Activated CD4-positive, alpha-beta T cell treated with anti-CD3 and anti-CD28 coated beads, Interleukin-2, amount 10 ng/mL, durations not matched to agents 7 days and 5 days (primary cell): ENCODE measurements at regions not wholly inside any gene's neighbourhood (a gene's known extent, or its start where the extent isn't known, plus 50 kb on each side); places are given as distances from the start of the nearest gene placed in this dataset.
"Not testable (repeated sequence)": the region's sequence is repeated elsewhere in the genome, so short reads cannot be mapped to it uniquely, and the experiment has no call there.

Experiments
- CTCF ChIA-PET: fragments of 350-600 bp; sonication (Branson Sonifier 250); formaldehyde crosslinking; loops from one replicate; lab custom pipeline; 2021; ENCODE audit warnings: antibody characterized with exemption; lab: Charles Lee
- POLR2A ChIA-PET: fragments of 350-600 bp; sonication (Branson Sonifier 250); formaldehyde crosslinking; loops from one replicate; lab custom pipeline; 2021; ENCODE audit warnings: antibody characterized with exemption; lab: Charles Lee
- DNase-seq: peaks from one replicate; pipeline ENCODE4 v3.0.0-alpha.2; 2020
- H3K27ac Mint-ChIP-seq: one replicate; pipeline ENCODE4 v1.8.0; 2021; ENCODE audit warnings: mild to moderate bottlenecking, moderate library complexity, mixed read lengths
- H3K27me3 Mint-ChIP-seq: one replicate; pipeline ENCODE4 v1.8.0; 2021; ENCODE audit warnings: mixed read lengths
- H3K36me3 Mint-ChIP-seq: one replicate; pipeline ENCODE4 v1.8.0; 2021; ENCODE audit warnings: low read depth, mixed read lengths
- H3K4me1 Mint-ChIP-seq: one replicate; pipeline ENCODE4 v1.8.0; 2021; ENCODE audit warnings: mixed read lengths
- H3K4me3 Mint-ChIP-seq: one replicate; pipeline ENCODE4 v1.8.0; 2021; ENCODE audit warnings: mild to moderate bottlenecking, moderate library complexity, mixed read lengths
- H3K9me3 Mint-ChIP-seq: one replicate; pipeline ENCODE4 v1.8.0; 2021; ENCODE audit warnings: mixed read lengths

DNA sequence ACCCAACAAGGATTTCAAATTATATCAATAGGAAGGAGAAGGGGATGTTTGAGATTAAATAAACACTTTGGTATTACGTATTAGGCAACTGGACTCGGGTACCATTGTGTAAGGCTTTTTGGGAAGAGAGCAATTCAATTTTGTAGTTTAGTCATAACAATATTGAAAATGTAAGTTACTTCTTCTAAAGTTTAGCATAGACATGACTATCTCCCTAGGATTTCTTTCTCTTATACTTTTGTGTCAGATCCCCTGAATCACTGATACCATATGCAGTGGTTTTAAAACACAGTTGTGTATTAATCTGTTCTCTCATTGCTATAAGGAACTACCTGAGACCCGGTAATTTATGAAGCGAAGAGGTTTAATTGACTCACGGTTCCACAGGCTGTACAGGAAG is 123.8 kb upstream of the FAM9C start:
- POLR2A ChIA-PET, result no interaction called here
- CTCF ChIA-PET, result no interaction called here

GRCh38 chrX:13167481-13168231 is 123.2 kb upstream of the FAM9C start:
- CTCF ChIA-PET, result interaction anchor here (1.2 to 1.3 kb wide), 3 partner anchors 19 to 27 kb away, joined by 3 to 5 read pairs (median 3); no protein-coding TSS in a partner anchor
- peak; percentile 10 for DNase-seq

More for the DNA sequence above, 123.8 kb upstream of the FAM9C start:
- H3K4me3 Mint-ChIP-seq, result no peak overlapping the region
- H3K4me1 Mint-ChIP-seq, result peaks cover 16% of the 10 kb centered on the region
- no peaks in the 10 kb centered on the region for H3K27me3 Mint-ChIP-seq
- peaks cover 12% of the 10 kb centered on the region for H3K9me3 Mint-ChIP-seq
- DNase-seq, result no peak
- H3K27ac Mint-ChIP-seq, result peak overlapping the region; percentile 71
- peaks cover 4% of the 10 kb centered on the region for H3K36me3 Mint-ChIP-seq

GRCh38 chrX:13165266-13166189 is 121.1 kb upstream of the FAM9C start:
- POLR2A ChIA-PET, result no interaction called here
- Mint-ChIP-seq H3K9me3 (peaks cover 15% of the 10 kb centered on the region), H3K4me3 (no peak overlapping the region), H3K27ac (no peak overlapping the region), H3K36me3 (peaks cover 4% of the 10 kb centered on the region), H3K27me3 (no peaks in the 10 kb centered on the region), H3K4me1 (peaks cover 25% of the 10 kb centered on the region)
- CTCF ChIA-PET, result interaction anchor here (0.6 kb wide), 1 partner anchor 144 kb away, joined by 4 read pairs; no protein-coding TSS in a partner anchor
- DNase-seq, result no peak

More at GRCh38 chrX:13167481-13168231, 123.2 kb upstream of the FAM9C start:
- H3K4me3 Mint-ChIP-seq, result no peak overlapping the region
- peaks cover 16% of the 10 kb centered on the region for H3K4me1 Mint-ChIP-seq
- H3K9me3 Mint-ChIP-seq, result peaks cover 12% of the 10 kb centered on the region
- POLR2A ChIA-PET, result no interaction called here
- H3K27me3 Mint-ChIP-seq, result no peaks in the 10 kb centered on the region
- peaks cover 4% of the 10 kb centered on the region for H3K36me3 Mint-ChIP-seq
- peak overlapping the region; percentile 71 for H3K27ac Mint-ChIP-seq

- POLR2A ChIA-PET, result no interaction called here
- Mint-ChIP-seq H3K36me3 (peaks cover 4% of the 10 kb centered on the region), H3K4me1 (peaks cover 25% of the 10 kb centered on the region), H3K4me3 (no peak overlapping the region), H3K9me3 (peaks cover 15% of the 10 kb centered on the region), H3K27me3 (no peaks in the 10 kb centered on the region), H3K27ac (no peak overlapping the region)
- DNase-seq, result no peak
- CTCF ChIA-PET, result interaction anchor here (0.6 kb wide), 1 partner anchor 143 kb away, joined by 4 read pairs; no protein-coding TSS in a partner anchor
Measured at GRCh38 chrX:13164611-13165010, 120.2 kb upstream of the FAM9C start.

DNA sequence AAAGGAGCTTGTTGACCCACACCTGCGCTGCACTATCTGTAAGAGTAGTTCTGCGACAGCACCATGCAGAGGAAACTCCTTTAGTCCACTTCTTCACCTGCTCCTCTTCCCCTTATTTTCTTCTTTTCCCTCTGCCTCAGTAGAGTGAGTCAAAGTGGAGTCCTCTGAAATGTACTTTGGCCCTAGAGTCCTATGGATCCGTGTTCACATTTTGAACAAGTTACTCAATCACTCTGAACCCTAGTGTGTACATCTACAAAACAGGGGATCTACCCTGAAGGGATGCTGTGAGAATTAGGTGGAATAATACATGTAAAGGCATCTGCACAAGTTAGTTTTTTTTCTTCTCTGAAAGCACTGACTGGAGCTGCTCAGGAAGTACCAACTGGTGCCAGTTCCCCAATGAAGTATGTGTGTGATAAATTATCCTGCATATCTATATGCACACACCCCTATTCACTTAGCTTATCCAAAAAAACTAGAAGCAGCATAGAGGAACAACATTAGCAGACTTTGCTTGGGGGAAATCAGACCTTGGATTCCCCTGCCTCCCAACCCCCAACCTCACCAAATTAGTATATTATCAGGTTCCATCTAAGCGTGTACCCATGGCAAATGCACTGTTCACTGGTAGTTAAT is 118.5 kb upstream of the FAM9C start:
- Mint-ChIP-seq H3K27ac (no peak overlapping the region), H3K27me3 (no peaks in the 10 kb centered on the region), H3K4me3 (no peak overlapping the region), H3K9me3 (peaks cover 5% of the 10 kb centered on the region), H3K4me1 (peaks cover 16% of the 10 kb centered on the region), H3K36me3 (no peaks in the 10 kb centered on the region)
- CTCF ChIA-PET, result interaction anchor here (0.5 to 1.5 kb wide), 2 partner anchors 325 to 675 kb away, joined by 3 to 4 read pairs; no protein-coding TSS in a partner anchor
- POLR2A ChIA-PET, result interaction anchor here (0.7 kb wide), 1 partner anchor 68 kb away, joined by 4 read pairs; no protein-coding TSS in a partner anchor
- no peak for DNase-seq

- no peak overlapping the region for H3K27ac Mint-ChIP-seq
- H3K27me3 Mint-ChIP-seq, result no peaks in the 10 kb centered on the region
- no peak overlapping the region for H3K4me3 Mint-ChIP-seq
- ChIA-PET CTCF (no interaction called here), POLR2A (no interaction called here)
- H3K9me3 Mint-ChIP-seq, result peaks cover 8% of the 10 kb centered on the region
- no peak for DNase-seq
- H3K36me3 Mint-ChIP-seq, result no peaks in the 10 kb centered on the region
- peaks cover 10% of the 10 kb centered on the region for H3K4me1 Mint-ChIP-seq
Measured at GRCh38 chrX:13159886-13160285, 115.5 kb upstream of the FAM9C start.

GRCh38 chrX:13158911-13159310 is 114.5 kb upstream of the FAM9C start:
- H3K9me3 Mint-ChIP-seq, result peaks cover 14% of the 10 kb centered on the region
- peaks cover 2% of the 10 kb centered on the region for H3K36me3 Mint-ChIP-seq
- no peaks in the 10 kb centered on the region for H3K27me3 Mint-ChIP-seq
- H3K4me1 Mint-ChIP-seq, result peaks cover 10% of the 10 kb centered on the region
- CTCF ChIA-PET, result no interaction called here
- POLR2A ChIA-PET, result no interaction called here
- DNase-seq, result no peak
- no peak overlapping the region for H3K27ac Mint-ChIP-seq
- no peak overlapping the region for H3K4me3 Mint-ChIP-seq

DNA sequence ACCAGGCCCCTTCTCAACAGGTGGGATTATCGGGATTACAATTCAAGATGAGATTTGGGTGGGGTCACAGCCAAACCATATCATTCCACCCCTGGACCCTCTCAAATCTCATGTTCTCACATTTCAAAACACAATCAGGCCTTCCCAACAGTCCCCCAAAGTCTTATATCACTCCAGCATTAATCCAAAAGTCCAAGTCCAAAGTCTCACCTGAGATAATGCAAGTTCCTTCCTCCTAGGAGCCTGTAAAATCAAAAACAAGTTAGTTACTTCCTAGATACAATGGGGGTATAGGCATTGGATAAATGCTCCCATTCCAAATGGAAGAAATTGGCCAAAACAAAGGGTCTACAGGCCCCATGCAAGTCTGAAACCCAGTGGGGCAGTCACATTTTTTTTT is 111.1 kb upstream of the FAM9C start:
- CTCF ChIA-PET, POLR2A ChIA-PET, H3K27me3 Mint-ChIP-seq, H3K36me3 Mint-ChIP-seq, H3K27ac Mint-ChIP-seq, DNase-seq, H3K4me3 Mint-ChIP-seq: not testable (repeated sequence)
- Mint-ChIP-seq H3K4me1 (peaks cover 15% of the 10 kb centered on the region), H3K9me3 (peaks cover 18% of the 10 kb centered on the region)

GRCh38 chrX:13153796-13154195 is 109.4 kb upstream of the FAM9C start:
- Mint-ChIP-seq H3K9me3 (peaks cover 18% of the 10 kb centered on the region), H3K27me3 (no peaks in the 10 kb centered on the region), H3K4me3 (no peak overlapping the region), H3K27ac (no peak overlapping the region), H3K36me3 (peaks cover 7% of the 10 kb centered on the region), H3K4me1 (peaks cover 15% of the 10 kb centered on the region)
- ChIA-PET CTCF (interaction anchor here (1.3 kb wide), 1 partner anchor 15 kb away, joined by 4 read pairs; no protein-coding TSS in a partner anchor), POLR2A (no interaction called here)
- no peak for DNase-seq

- no peak overlapping the region for H3K4me3 Mint-ChIP-seq
- ChIA-PET POLR2A (no interaction called here), CTCF (interaction anchor here (1.3 kb wide), 1 partner anchor 14 kb away, joined by 4 read pairs; no protein-coding TSS in a partner anchor)
- H3K27ac Mint-ChIP-seq, result no peak overlapping the region
- peaks cover 24% of the 10 kb centered on the region for H3K9me3 Mint-ChIP-seq
- DNase-seq, result no peak
- no peaks in the 10 kb centered on the region for H3K27me3 Mint-ChIP-seq
- H3K4me1 Mint-ChIP-seq, result peaks cover 15% of the 10 kb centered on the region
- H3K36me3 Mint-ChIP-seq, result peaks cover 9% of the 10 kb centered on the region
Measured at GRCh38 chrX:13152518-13153185, 108.2 kb upstream of the FAM9C start.

DNA sequence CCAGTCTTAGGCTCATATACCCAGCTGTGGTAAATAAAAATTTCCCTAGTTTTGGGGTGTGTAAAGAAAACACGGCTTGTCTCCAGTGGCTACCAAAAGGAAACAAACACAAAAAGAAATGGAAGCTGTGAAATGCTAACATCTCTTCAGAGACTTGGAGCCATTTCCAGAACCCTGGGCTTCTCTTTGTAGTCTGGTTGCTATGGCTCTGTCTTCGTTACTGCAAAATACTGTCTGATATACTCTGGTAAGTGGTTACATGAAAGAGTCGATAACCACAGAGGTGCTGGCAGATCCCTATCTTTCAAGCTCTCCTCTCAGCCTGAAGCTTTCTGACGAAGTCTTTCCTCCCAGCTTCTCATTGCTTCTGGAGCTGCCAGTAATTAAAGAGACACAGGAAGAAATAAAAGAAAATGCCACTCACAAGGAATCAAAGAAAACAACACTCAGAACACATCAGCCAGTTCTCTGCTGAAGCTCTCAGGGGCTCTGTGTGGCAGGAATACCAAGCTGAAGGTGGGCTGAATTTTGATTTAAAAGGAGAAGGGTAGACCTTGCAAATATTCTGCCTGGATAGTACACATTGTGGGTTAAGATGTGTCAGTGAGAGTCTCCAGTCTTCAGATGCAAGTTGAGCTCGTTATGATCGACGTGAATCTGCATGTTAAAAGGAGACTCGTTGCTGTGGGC is 107.6 kb upstream of the FAM9C start:
- Mint-ChIP-seq H3K27ac (no peak overlapping the region), H3K4me1 (peaks cover 15% of the 10 kb centered on the region), H3K36me3 (peaks cover 10% of the 10 kb centered on the region), H3K27me3 (no peaks in the 10 kb centered on the region), H3K9me3 (peaks cover 30% of the 10 kb centered on the region), H3K4me3 (no peak overlapping the region)
- CTCF ChIA-PET, result interaction anchor here (0.7 kb wide), 1 partner anchor 56 kb away, joined by 3 read pairs; no protein-coding TSS in a partner anchor
- POLR2A ChIA-PET, result no interaction called here
- peak; percentile 53 for DNase-seq
